ENCODE measurements at regions not wholly inside any gene's neighbourhood (a gene's known extent, or its start where the extent isn't known, plus 50 kb on each side); places are given as distances from the start of the nearest gene placed in this dataset.

DNA sequence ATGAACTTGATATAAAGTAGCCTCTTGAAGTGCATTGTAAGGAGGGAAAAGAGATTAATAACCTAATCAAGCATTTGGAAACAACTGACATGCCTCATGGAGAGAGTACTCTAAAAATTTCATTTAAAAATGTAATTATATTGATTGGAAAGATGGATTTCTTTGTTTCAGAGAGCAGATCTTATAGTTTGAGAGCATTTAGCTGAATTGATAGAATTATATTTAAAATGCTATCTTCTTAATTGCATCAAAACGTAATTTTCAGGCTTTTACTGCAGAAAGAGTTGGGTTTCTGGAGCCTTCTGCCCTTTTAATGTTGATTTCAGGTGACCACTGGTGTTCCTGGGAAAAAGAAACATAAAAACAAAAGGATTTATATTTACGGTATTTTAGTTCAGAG lies 130.6 kb downstream of the EDN3 start:
- intact Hi-C loops (cut with micrococcal nuclease), result no loop called here
- TF ChIP-seq CTCF (IDR thresholded peaks at IDR 0.05), result no peak
- H3K27ac Mint-ChIP-seq, result no peak overlapping the region
- H3K27ac ChIP-seq (ENCODE audit: low read length), result no peak overlapping the region
- H3K9me3 ChIP-seq (ENCODE audit: control insufficient read depth, insufficient read depth, low read length), result no peaks in the 10 kb centered on the region
- peaks cover 0 to 6% of the 10 kb centered on the region in 2 donors for H3K27me3 Mint-ChIP-seq (ENCODE audit: low read depth in 2 of 2)
- no peaks in the 10 kb centered on the region for H3K9me3 Mint-ChIP-seq
- H3K4me3 ChIP-seq (ENCODE audit: low read length), result no peak overlapping the region
- no peak for DNase-seq
- H3K36me3 Mint-ChIP-seq, result no peaks in the 10 kb centered on the region
- H3K4me1 Mint-ChIP-seq, result peaks cover 9% of the 10 kb centered on the region in 2 donors
- H3K36me3 ChIP-seq (ENCODE audit: control insufficient read depth, insufficient read depth, low read length), result no peaks in the 10 kb centered on the region
- WGBS (ENCODE audit: insufficient coverage), result 50% methylated on average over 2 of the region's 2 CpGs
- no peaks in the 10 kb centered on the region for H3K27me3 ChIP-seq (ENCODE audit: control insufficient read depth, insufficient read depth, low read length)
- peaks cover 6% of the 10 kb centered on the region for H3K4me1 ChIP-seq (ENCODE audit: control insufficient read depth, insufficient read depth, low read length)
- ATAC-seq, result no peak
- H3K4me3 Mint-ChIP-seq, result no peak overlapping the region

- H3K27ac ChIP-seq (ENCODE audit: low read length), result no peak overlapping the region
These were observed 134.5 kb downstream of the EDN3 start for GRCh38 chr20:59434960-59435359.

DNA sequence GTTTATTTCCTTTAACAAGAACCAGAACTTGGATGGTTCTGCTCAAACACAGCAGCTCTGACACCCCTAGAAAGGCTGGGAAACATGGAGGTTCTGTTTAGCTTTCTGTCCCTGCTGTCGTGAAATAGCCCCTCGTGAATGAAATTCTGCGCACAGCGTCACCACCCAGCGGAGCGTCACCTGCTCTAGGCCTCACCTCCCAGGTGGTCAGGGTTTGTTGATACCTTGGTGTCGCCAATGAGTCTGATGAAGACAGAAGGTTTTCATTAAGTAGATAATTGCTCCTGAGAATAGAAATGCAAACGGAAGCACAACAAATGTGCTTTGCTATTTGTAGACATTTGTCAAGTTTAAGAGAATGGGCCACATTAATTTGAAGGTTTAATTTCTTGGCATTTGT lies 135.1 kb downstream of the EDN3 start:
- Mint-ChIP-seq H3K4me3 (no peak overlapping the region), H3K9me3 (no peaks in the 10 kb centered on the region), H3K36me3 (no peaks in the 10 kb centered on the region), H3K27ac (no peak overlapping the region), H3K27me3 (ENCODE audit: low read depth in 2 of 2) (peaks cover 6 to 8% of the 10 kb centered on the region in 2 donors), H3K4me1 (no peaks in the 10 kb centered on the region)
- no peak for DNase-seq
- ATAC-seq, result no peak
- Histone ChIP-seq H3K9me3 (ENCODE audit: control insufficient read depth, insufficient read depth, low read length) (no peaks in the 10 kb centered on the region), H3K27me3 (ENCODE audit: control insufficient read depth, insufficient read depth, low read length) (no peaks in the 10 kb centered on the region), H3K36me3 (ENCODE audit: control insufficient read depth, insufficient read depth, low read length) (no peaks in the 10 kb centered on the region), H3K4me1 (ENCODE audit: control insufficient read depth, insufficient read depth, low read length) (no peaks in the 10 kb centered on the region), H3K4me3 (ENCODE audit: low read length) (no peak overlapping the region), H3K27ac (ENCODE audit: low read length) (no peak overlapping the region)
- intact Hi-C loops (cut with micrococcal nuclease), result no loop called here
- 91% methylated on average over 8 of the region's 8 CpGs for WGBS (ENCODE audit: insufficient coverage)
- TF ChIP-seq CTCF (IDR thresholded peaks at IDR 0.05), result no peak

More at GRCh38 chr20:59434960-59435359, 134.5 kb downstream of the EDN3 start:
- no peak overlapping the region for H3K4me3 Mint-ChIP-seq
- no peaks in the 10 kb centered on the region for H3K9me3 Mint-ChIP-seq
- WGBS (ENCODE audit: insufficient coverage), result 40% methylated on average over 1 of the region's 2 CpGs
- no peaks in the 10 kb centered on the region for H3K36me3 Mint-ChIP-seq
- Histone ChIP-seq H3K36me3 (ENCODE audit: control insufficient read depth, insufficient read depth, low read length) (no peaks in the 10 kb centered on the region), H3K9me3 (ENCODE audit: control insufficient read depth, insufficient read depth, low read length) (no peaks in the 10 kb centered on the region), H3K27me3 (ENCODE audit: control insufficient read depth, insufficient read depth, low read length) (no peaks in the 10 kb centered on the region), H3K4me3 (ENCODE audit: low read length) (no peak overlapping the region), H3K4me1 (ENCODE audit: control insufficient read depth, insufficient read depth, low read length) (no peaks in the 10 kb centered on the region)
- H3K4me1 Mint-ChIP-seq, result no peaks in the 10 kb centered on the region
- H3K27me3 Mint-ChIP-seq (ENCODE audit: low read depth in 2 of 2), result peaks cover 6 to 8% of the 10 kb centered on the region in 2 donors
- ATAC-seq (no peak), DNase-seq (no peak)
- intact Hi-C loops (cut with micrococcal nuclease), result no loop called here
- no peak for TF ChIP-seq CTCF (IDR thresholded peaks at IDR 0.05)
- H3K27ac Mint-ChIP-seq, result no peak overlapping the region

GRCh38 chr20:59437601-59438031 lies 137.2 kb downstream of the EDN3 start:
- no peak for DNase-seq
- H3K4me1 Mint-ChIP-seq, result no peaks in the 10 kb centered on the region
- no peaks in the 10 kb centered on the region for H3K9me3 Mint-ChIP-seq
- no peak overlapping the region for H3K4me3 ChIP-seq (ENCODE audit: low read length)
- ATAC-seq, result no peak
- H3K9me3 ChIP-seq (ENCODE audit: control insufficient read depth, insufficient read depth, low read length), result no peaks in the 10 kb centered on the region
- no peaks in the 10 kb centered on the region for H3K36me3 ChIP-seq (ENCODE audit: control insufficient read depth, insufficient read depth, low read length)
- no peaks in the 10 kb centered on the region for H3K36me3 Mint-ChIP-seq
- no peak overlapping the region for H3K27ac ChIP-seq (ENCODE audit: low read length)
- no peak for TF ChIP-seq CTCF (IDR thresholded peaks at IDR 0.05)
- WGBS (ENCODE audit: insufficient coverage), result 92% methylated on average over 11 of the region's 13 CpGs
- peaks cover 16 to 20% of the 10 kb centered on the region in 2 donors for H3K27me3 Mint-ChIP-seq (ENCODE audit: low read depth in 2 of 2)
- no peaks in the 10 kb centered on the region for H3K27me3 ChIP-seq (ENCODE audit: control insufficient read depth, insufficient read depth, low read length)
- no peaks in the 10 kb centered on the region for H3K4me1 ChIP-seq (ENCODE audit: control insufficient read depth, insufficient read depth, low read length)
- H3K4me3 Mint-ChIP-seq, result no peak overlapping the region
- intact Hi-C loops (cut with micrococcal nuclease), result no loop called here
- H3K27ac Mint-ChIP-seq, result no peak overlapping the region

All from natural killer cell (primary cell).